Embryonic facial prominence (tissue), 1 donor: ENCODE measurements at regions not wholly inside any gene's neighbourhood (a gene's known extent, or its start where the extent isn't known, plus 50 kb on each side); places are given as distances from the start of the nearest gene placed in this dataset.

Source experiments
- DNase-seq: peaks from one replicate; pipeline ENCODE4 v3.0.0-alpha.2; 2016; ENCODE audit errors: extremely low spot score

- no peak for DNase-seq
These were observed 255.8 kb downstream of the GLI2 start for GRCh38 chr2:120991441-120991840.

- DNase-seq: no peak
These were observed 257.3 kb downstream of the GLI2 start for GRCh38 chr2:120992791-120993555.

- DNase-seq: no peak
These were observed 258.0 kb downstream of the GLI2 start for GRCh38 chr2:120993661-120994060.

GRCh38 chr2:120994301-120994995 lies 258.8 kb downstream of the GLI2 start:
- DNase-seq: no peak

GRCh38 chr2:120995152-120995551 lies 259.5 kb downstream of the GLI2 start:
- no peak for DNase-seq

- no peak for DNase-seq
These were observed 260.1 kb downstream of the GLI2 start for GRCh38 chr2:120995656-120996190.

GRCh38 chr2:120999377-121000097 lies 263.9 kb downstream of the GLI2 start:
- DNase-seq: no peak

- no peak for DNase-seq
These were observed 265.1 kb downstream of the GLI2 start for GRCh38 chr2:121000804-121001203.

GRCh38 chr2:121001641-121002040 lies 266.0 kb downstream of the GLI2 start:
- DNase-seq: no peak

- DNase-seq: no peak
These were observed 266.9 kb downstream of the GLI2 start for GRCh38 chr2:121002597-121002996.

GRCh38 chr2:121003391-121003790 lies 267.7 kb downstream of the GLI2 start:
- no peak for DNase-seq

- DNase-seq: no peak
These were observed 268.7 kb downstream of the GLI2 start for GRCh38 chr2:121004359-121004758.

- no peak for DNase-seq
These were observed 269.3 kb downstream of the GLI2 start for GRCh38 chr2:121004950-121005349.

GRCh38 chr2:121005453-121005852 lies 269.8 kb downstream of the GLI2 start:
- no peak for DNase-seq

- no peak for DNase-seq
These were observed 271.2 kb downstream of the GLI2 start for GRCh38 chr2:121006743-121007489.

- DNase-seq: no peak
These were observed 271.8 kb downstream of the GLI2 start for GRCh38 chr2:121007490-121007853.

- no peak for DNase-seq
These were observed 273.3 kb downstream of the GLI2 start for GRCh38 chr2:121008975-121009374.

GRCh38 chr2:121010998-121011397 lies 274.0 kb downstream of the TFCP2L1 start:
- no peak for DNase-seq

GRCh38 chr2:121014876-121015275 lies 270.1 kb downstream of the TFCP2L1 start:
- no peak for DNase-seq

- no peak for DNase-seq
These were observed 269.0 kb downstream of the TFCP2L1 start for GRCh38 chr2:121015971-121016485.

- DNase-seq: no peak
These were observed 267.6 kb downstream of the TFCP2L1 start for GRCh38 chr2:121017396-121017795.
